MM.1S (cell line): ENCODE measurements at regions not wholly inside any gene's neighbourhood (a gene's known extent, or its start where the extent isn't known, plus 50 kb on each side); places are given as distances from the start of the nearest gene placed in this dataset.

Experiments used
- DNase-seq: peaks from one replicate; pipeline ENCODE4 v3.0.0-alpha.2; 2015
- H2AFZ ChIP-seq: fragments of 300-600 bp; sonication (generic); 2 replicates; pipeline ENCODE4 v1.6.0; 2016; ENCODE audit warnings: antibody characterized with exemption, low read length
- H3F3A ChIP-seq: fragments of 300-600 bp; sonication (generic); 2 replicates; pipeline ENCODE4 v1.6.1; 2016; ENCODE audit warnings: mild to moderate bottlenecking, antibody characterized with exemption, low read length, moderate library complexity, mixed read lengths; ENCODE audit not compliant: insufficient read depth
- H3K27ac ChIP-seq: fragments of 300-600 bp; sonication (generic); 2 replicates; pipeline ENCODE4 v1.5.1; 2016; ENCODE audit warnings: mild to moderate bottlenecking, low read length
- H3K27me3 ChIP-seq: fragments of 300-600 bp; sonication (generic); replicated peaks from 2 replicates; pipeline ENCODE4 v1.6.0; 2016; ENCODE audit warnings: low read length; ENCODE audit not compliant: insufficient read depth
- H3K36me3 ChIP-seq: fragments of 300-600 bp; sonication (generic); replicated peaks from 2 replicates; pipeline ENCODE4 v1.6.1; 2016; ENCODE audit warnings: mild to moderate bottlenecking, low read length, mixed read lengths; ENCODE audit not compliant: insufficient read depth
- H3K4me1 ChIP-seq: fragments of 300-600 bp; sonication (generic); 2 replicates; pipeline ENCODE4 v1.6.1; 2016; ENCODE audit warnings: low read length, mixed read lengths
- H3K4me2 ChIP-seq: fragments of 300-600 bp; sonication (generic); 2 replicates; pipeline ENCODE4 v1.6.0; 2016; ENCODE audit warnings: low read depth, low read length
- H3K4me3 ChIP-seq: fragments of 300-600 bp; sonication (generic); 2 replicates; pipeline ENCODE4 v1.5.1; 2016; ENCODE audit warnings: low read length, mixed read lengths
- H3K79me2 ChIP-seq: fragments of 300-600 bp; sonication (generic); 2 replicates; pipeline ENCODE4 v1.6.1; 2016; ENCODE audit warnings: mixed run types, low read length, mixed read lengths
- H3K9ac ChIP-seq: fragments of 300-600 bp; sonication (generic); 2 replicates; pipeline ENCODE4 v1.6.1; 2016; ENCODE audit warnings: low read length, mixed read lengths
- H3K9me2 ChIP-seq: fragments of 300-600 bp; sonication (generic); replicated peaks from 2 replicates; pipeline ENCODE4 v1.6.1; 2016; ENCODE audit warnings: mild to moderate bottlenecking, low read length, mixed read lengths; ENCODE audit not compliant: insufficient read depth
- H3K9me3 ChIP-seq: fragments of 300-600 bp; sonication (generic); replicated peaks from 2 replicates; pipeline ENCODE4 v1.6.1; 2016; ENCODE audit warnings: mild to moderate bottlenecking, low read length, mixed read lengths; ENCODE audit not compliant: insufficient read depth
- H4K20me1 ChIP-seq: fragments of 300-600 bp; sonication (generic); 2 replicates; pipeline ENCODE4 v1.6.1; 2016; ENCODE audit warnings: mild to moderate bottlenecking, low read length, moderate library complexity, mixed read lengths; ENCODE audit not compliant: insufficient read depth
- CTCF ChIP-seq: fragments of 300-600 bp; sonication (generic); IDR thresholded peaks from 2 replicates; pipeline ENCODE4 v1.5.1; 2016; ENCODE audit warnings: antibody characterized with exemption, low read length, mixed read lengths
- EZH2 ChIP-seq: fragments of 300-600 bp; sonication (generic); optimal IDR thresholded peaks from 2 replicates; pipeline ENCODE3; 2017; ENCODE audit warnings: low read depth, mild to moderate bottlenecking, antibody characterized with exemption, low read length, mixed read lengths
- EZH2phosphoT487 ChIP-seq: fragments of 300-600 bp; sonication (generic); IDR thresholded peaks from 2 replicates; pipeline ENCODE4 v1.6.1; 2018; ENCODE audit warnings: antibody characterized with exemption, low read length

- no peaks in the 10 kb centered on the region for H4K20me1 ChIP-seq
- no peaks in the 10 kb centered on the region for H3K79me2 ChIP-seq
- TF ChIP-seq CTCF: no peak
- TF ChIP-seq EZH2phosphoT487: no peak
- no peak for TF ChIP-seq EZH2
- no peak overlapping the region for H3K4me3 ChIP-seq
- no peaks in the 10 kb centered on the region for H3K9me2 ChIP-seq
- no peaks in the 10 kb centered on the region for H3K27me3 ChIP-seq
- H2AFZ ChIP-seq: no peak overlapping the region
- H3K4me2 ChIP-seq: no peak overlapping the region
- H3F3A ChIP-seq: no peaks in the 10 kb centered on the region
- H3K4me1 ChIP-seq: no peaks in the 10 kb centered on the region
- H3K36me3 ChIP-seq: no peaks in the 10 kb centered on the region
- no peak for DNase-seq
- H3K9ac ChIP-seq: no peak overlapping the region
- H3K27ac ChIP-seq: no peak overlapping the region
- no peaks in the 10 kb centered on the region for H3K9me3 ChIP-seq
Observed at GRCh38 chr7:18414885-18415284, 80.7 kb upstream of the HDAC9 start.

- Histone ChIP-seq H3K27ac (no peak overlapping the region), H3K79me2 (no peaks in the 10 kb centered on the region), H3F3A (no peaks in the 10 kb centered on the region), H3K27me3 (no peaks in the 10 kb centered on the region), H2AFZ (no peak overlapping the region), H3K9me2 (no peaks in the 10 kb centered on the region), H4K20me1 (no peaks in the 10 kb centered on the region), H3K9ac (no peak overlapping the region), H3K4me3 (no peak overlapping the region), H3K4me2 (no peak overlapping the region), H3K9me3 (no peaks in the 10 kb centered on the region), H3K36me3 (no peaks in the 10 kb centered on the region), H3K4me1 (0 out of 2 replicates have a peak, but pooled peaks cover 4% of the 10 kb centered on the region)
- no peak for DNase-seq
- no peak for TF ChIP-seq EZH2
- TF ChIP-seq CTCF: no peak
- TF ChIP-seq EZH2phosphoT487: no peak
Observed at GRCh38 chr7:18416988-18417387, 78.6 kb upstream of the HDAC9 start.

- Histone ChIP-seq H3K36me3 (no peaks in the 10 kb centered on the region), H3F3A (no peaks in the 10 kb centered on the region), H3K9me3 (no peaks in the 10 kb centered on the region), H2AFZ (no peak overlapping the region), H3K9me2 (no peaks in the 10 kb centered on the region), H3K27ac (no peak overlapping the region), H3K4me3 (no peak overlapping the region), H4K20me1 (no peaks in the 10 kb centered on the region), H3K9ac (no peak overlapping the region), H3K4me1 (0 out of 2 replicates have a peak, but pooled peaks cover 4% of the 10 kb centered on the region), H3K27me3 (no peaks in the 10 kb centered on the region), H3K79me2 (no peaks in the 10 kb centered on the region), H3K4me2 (no peak overlapping the region)
- no peak for TF ChIP-seq EZH2phosphoT487
- no peak for DNase-seq
Observed at GRCh38 chr7:18419456-18419855, 76.1 kb upstream of the HDAC9 start.

- H3K4me1 ChIP-seq: 0 out of 2 replicates have a peak, but pooled peaks cover 4% of the 10 kb centered on the region
- no peak for DNase-seq
- no peaks in the 10 kb centered on the region for H3K36me3 ChIP-seq
- H3K79me2 ChIP-seq: no peaks in the 10 kb centered on the region
- no peak for TF ChIP-seq EZH2
- H3K9ac ChIP-seq: no peak overlapping the region
- H4K20me1 ChIP-seq: no peaks in the 10 kb centered on the region
- no peaks in the 10 kb centered on the region for H3K27me3 ChIP-seq
- no peak overlapping the region for H2AFZ ChIP-seq
- no peaks in the 10 kb centered on the region for H3K9me2 ChIP-seq
- no peaks in the 10 kb centered on the region for H3K9me3 ChIP-seq
- H3K4me3 ChIP-seq: no peak overlapping the region
- H3K4me2 ChIP-seq: no peak overlapping the region
- H3F3A ChIP-seq: no peaks in the 10 kb centered on the region
- no peak overlapping the region for H3K27ac ChIP-seq
Observed at GRCh38 chr7:18420108-18420507, 75.4 kb upstream of the HDAC9 start.
